H9 (cell line): ENCODE measurements at regions not wholly inside any gene's neighbourhood (a gene's known extent, or its start where the extent isn't known, plus 50 kb on each side); places are given as distances from the start of the nearest gene placed in this dataset.
A peak's percentile ranks its signal among the peaks of the same experiment; 100 is the strongest.

Experiments
- DNase-seq: peaks from one replicate; pipeline ENCODE4 v3.0.0-alpha.2; 2017
- H2AFZ ChIP-seq: one replicate; pipeline ENCODE4 v1.6.1; 2013; ENCODE audit warnings: mild to moderate bottlenecking, low read length, control low read depth, moderate library complexity
- H2AK5ac ChIP-seq: 2 replicates; pipeline ENCODE4 v1.6.1; 2013; ENCODE audit warnings: low read length, control low read depth, mixed read lengths; ENCODE audit not compliant: insufficient read length
- H2BK120ac ChIP-seq: one replicate; pipeline ENCODE4 v1.6.1; 2013; ENCODE audit warnings: low read depth, mild to moderate bottlenecking, low read length, control low read depth, inconsistent platforms; ENCODE audit not compliant: poor library complexity, severe bottlenecking
- H2BK12ac ChIP-seq: 2 replicates; pipeline ENCODE4 v1.6.1; 2013; ENCODE audit warnings: low read length, control low read depth, mixed read lengths, low read depth; ENCODE audit not compliant: insufficient read length
- H2BK15ac ChIP-seq: 2 replicates; pipeline ENCODE4 v1.6.1; 2013; ENCODE audit warnings: low read depth, low read length, control low read depth
- H2BK20ac ChIP-seq: one replicate; pipeline ENCODE4 v1.6.1; 2013; ENCODE audit warnings: low read depth, mild to moderate bottlenecking, low read length, control low read depth, inconsistent platforms; ENCODE audit not compliant: poor library complexity, severe bottlenecking
- H2BK5ac ChIP-seq: 2 replicates; pipeline ENCODE4 v1.6.1; 2013; ENCODE audit warnings: low read length, control low read depth, mixed read lengths; ENCODE audit not compliant: insufficient read length
- H3K14ac ChIP-seq: 2 replicates; pipeline ENCODE4 v1.6.1; 2013; ENCODE audit warnings: low read length, control low read depth; ENCODE audit not compliant: insufficient read depth
- H3K18ac ChIP-seq: 2 replicates; pipeline ENCODE4 v1.6.1; 2013; ENCODE audit warnings: low read depth, mild to moderate bottlenecking, mixed read lengths, low read length, control low read depth; ENCODE audit not compliant: insufficient read length
- H3K23ac ChIP-seq: 2 replicates; pipeline ENCODE4 v1.6.1; 2013; ENCODE audit warnings: low read length, control low read depth, mixed read lengths, low read depth; ENCODE audit not compliant: insufficient read length
- H3K23me2 ChIP-seq: 2 replicates; pipeline ENCODE4 v1.6.1; 2013; ENCODE audit warnings: low read depth, mild to moderate bottlenecking, mixed read lengths, low read length, control low read depth; ENCODE audit not compliant: insufficient read length, poor library complexity, severe bottlenecking
- H3K27ac ChIP-seq: 2 replicates; pipeline ENCODE4 v1.5.1; 2013; ENCODE audit warnings: low read length, control low read depth, mixed read lengths, low read depth; ENCODE audit not compliant: insufficient read length
- H3K27me3 ChIP-seq: 2 replicates; pipeline ENCODE4 v1.6.1; 2013; ENCODE audit warnings: low read length, control low read depth, inconsistent platforms; ENCODE audit not compliant: insufficient read depth
- H3K4ac ChIP-seq: 2 replicates; pipeline ENCODE4 v1.6.1; 2013; ENCODE audit warnings: low read depth, mild to moderate bottlenecking, control low read depth, inconsistent platforms, low read length, moderate library complexity
- H3K4me1 ChIP-seq: 2 replicates; pipeline ENCODE4 v1.6.1; 2013; ENCODE audit warnings: low read length, control low read depth, inconsistent platforms; ENCODE audit not compliant: insufficient read depth
- H3K4me2 ChIP-seq: 2 replicates; pipeline ENCODE4 v1.6.1; 2013; ENCODE audit warnings: low read length, control low read depth, mixed read lengths; ENCODE audit not compliant: insufficient read length, insufficient read depth
- H3K56ac ChIP-seq: 2 replicates; pipeline ENCODE4 v1.6.1; 2013; ENCODE audit warnings: low read depth, mild to moderate bottlenecking, mixed read lengths, low read length, control low read depth; ENCODE audit not compliant: insufficient read length
- H3K79me1 ChIP-seq: 2 replicates; pipeline ENCODE4 v1.6.1; 2013; ENCODE audit warnings: low read depth, mild to moderate bottlenecking, moderate library complexity, low read length, control low read depth, inconsistent platforms; ENCODE audit not compliant: insufficient read depth, poor library complexity, severe bottlenecking
- H3K79me2 ChIP-seq: 2 replicates; pipeline ENCODE4 v1.6.1; 2013; ENCODE audit warnings: low read length, control low read depth, inconsistent platforms; ENCODE audit not compliant: insufficient read depth
- H3K9ac ChIP-seq: 2 replicates; pipeline ENCODE4 v1.6.1; 2013; ENCODE audit warnings: low read length, control low read depth, mixed read lengths; ENCODE audit not compliant: insufficient read length; ENCODE audit errors: extremely low read depth
- H3K9me3 ChIP-seq: one replicate; pipeline ENCODE4 v1.6.1; 2013; ENCODE audit warnings: low read depth, low read length, inconsistent platforms; ENCODE audit not compliant: control insufficient read depth
- H3T11ph ChIP-seq: one replicate; pipeline ENCODE4 v1.6.1; 2013; ENCODE audit warnings: mild to moderate bottlenecking, low read length, control low read depth, inconsistent platforms
- H4K20me1 ChIP-seq: one replicate; pipeline ENCODE4 v1.6.1; 2013; ENCODE audit not compliant: control insufficient read depth, insufficient read length, insufficient read depth
- H4K5ac ChIP-seq: 2 replicates; pipeline ENCODE4 v1.6.1; 2013; ENCODE audit warnings: low read depth, mild to moderate bottlenecking, mixed read lengths, low read length, control low read depth; ENCODE audit not compliant: insufficient read length
- H4K8ac ChIP-seq: replicated peaks from 2 replicates; pipeline ENCODE4 v1.6.1; 2013; ENCODE audit warnings: low read length, control low read depth, mixed read lengths, low read depth; ENCODE audit not compliant: insufficient read length
- H4K91ac ChIP-seq: 2 replicates; pipeline ENCODE4 v1.6.1; 2013; ENCODE audit warnings: low read depth, mild to moderate bottlenecking, moderate library complexity, mixed read lengths, low read length, control low read depth; ENCODE audit not compliant: insufficient read length
- H3K27ac Mint-ChIP-seq, 3 experiments: 2 replicates in 2 of 3; 3 replicates in 1 of 3; pipeline ENCODE4 v1.8.0; 2020 to 2021; ENCODE audit warnings: mixed read lengths in 3 of 3, mild to moderate bottlenecking in 1 of 3, moderate library complexity in 1 of 3
- H3K27me3 Mint-ChIP-seq: 2 replicates; pipeline ENCODE4 v1.8.0; 2021; ENCODE audit warnings: low read depth, mild to moderate bottlenecking, moderate library complexity, mixed read lengths
- H3K36me3 Mint-ChIP-seq, 3 experiments: 2 replicates in 2 of 3; 3 replicates in 1 of 3; pipeline ENCODE4 v1.8.0; 2020 to 2021; ENCODE audit warnings: low read depth in 3 of 3, mixed read lengths in 3 of 3; ENCODE audit not compliant: insufficient read depth in 1 of 3
- H3K4me1 Mint-ChIP-seq, 2 experiments: 2 replicates each; pipeline ENCODE4 v1.8.0; 2020; ENCODE audit warnings: mixed read lengths in 2 of 2
- H3K4me3 Mint-ChIP-seq, 2 experiments: 2 replicates in 1 of 2; 3 replicates in 1 of 2; pipeline ENCODE4 v1.8.0; 2020 to 2021; ENCODE audit warnings: mild to moderate bottlenecking in 2 of 2, mixed read lengths in 2 of 2, moderate library complexity in 1 of 2
- H3K9me3 Mint-ChIP-seq, 2 experiments: 2 replicates in 1 of 2; 3 replicates in 1 of 2; pipeline ENCODE4 v1.8.0; 2020; ENCODE audit warnings: mild to moderate bottlenecking in 2 of 2, mixed read lengths in 2 of 2, moderate library complexity in 1 of 2
- WGBS: extraction: QIAGEN DNeasy Blood & Tissue Kit; methylation state at CpG from one replicate; pipeline ENCODE4 v1.1.7; 2013; ENCODE audit warnings: missing lambda C conversion rate, low lambda C conversion rate, mixed read lengths; ENCODE audit not compliant: insufficient read length; ENCODE audit errors: extremely low coverage; 5-methylcytosine and 5-hydroxymethylcytosine counted together
- TF ChIP-seq, protein P1 (sequence below): fragments of 200-600 bp; sonication (generic); conservative IDR thresholded peaks from 3 replicates; pipeline ENCODE4 v1.8.0; 2021; ENCODE audit warnings: antibody characterized with exemption, mild to moderate bottlenecking

DNA sequence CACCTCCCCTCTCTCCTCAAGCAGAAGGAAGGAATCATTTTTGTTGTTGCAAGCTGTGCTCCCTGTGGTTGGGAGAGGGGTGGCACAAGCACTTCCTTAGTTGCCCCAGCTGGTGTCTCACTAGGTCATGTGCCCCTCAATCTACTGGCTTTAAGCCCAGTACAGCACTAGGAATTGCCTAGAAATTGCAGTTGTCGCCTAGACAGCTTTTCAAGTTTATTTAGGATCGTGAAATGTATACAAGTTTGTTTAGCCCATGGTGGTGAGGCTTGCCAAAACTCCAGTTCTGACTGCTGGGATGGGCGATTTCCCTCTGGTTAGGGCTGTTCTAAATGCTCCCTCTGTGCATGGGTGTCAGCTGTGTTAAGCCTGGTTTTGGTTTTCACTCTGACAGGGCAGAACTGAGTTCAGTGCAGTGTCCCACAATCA lies 126.8 kb upstream of the ZNF644 start:
- Histone ChIP-seq H3K4me1 (no peaks in the 10 kb centered on the region; the same call in 1 of the 2 replicates), H4K20me1 (no peaks in the 10 kb centered on the region), H2AFZ (no peak overlapping the region), H2BK12ac (no peak overlapping the region), H3K79me1 (no peaks in the 10 kb centered on the region), H2AK5ac (no peak overlapping the region), H3K4me2 (no peak overlapping the region), H4K8ac (no peak overlapping the region), H3K56ac (no peak overlapping the region), H4K91ac (no peak overlapping the region), H3K9ac (no peak overlapping the region), H3K27ac (no peak overlapping the region), H4K5ac (no peak overlapping the region), H3K4ac (no peak overlapping the region), H3K18ac (no peak overlapping the region), H2BK15ac (no peak overlapping the region), H3K23me2 (no peaks in the 10 kb centered on the region), H3K27me3 (no peaks in the 10 kb centered on the region), H2BK5ac (no peak overlapping the region), H3K9me3 (no peaks in the 10 kb centered on the region), H2BK120ac (no peak overlapping the region), H3K79me2 (no peaks in the 10 kb centered on the region), H3K23ac (no peak overlapping the region), H2BK20ac (no peak overlapping the region), H3K14ac (no peak overlapping the region), H3T11ph (no peak overlapping the region)
- TF ChIP-seq, protein P1, sequence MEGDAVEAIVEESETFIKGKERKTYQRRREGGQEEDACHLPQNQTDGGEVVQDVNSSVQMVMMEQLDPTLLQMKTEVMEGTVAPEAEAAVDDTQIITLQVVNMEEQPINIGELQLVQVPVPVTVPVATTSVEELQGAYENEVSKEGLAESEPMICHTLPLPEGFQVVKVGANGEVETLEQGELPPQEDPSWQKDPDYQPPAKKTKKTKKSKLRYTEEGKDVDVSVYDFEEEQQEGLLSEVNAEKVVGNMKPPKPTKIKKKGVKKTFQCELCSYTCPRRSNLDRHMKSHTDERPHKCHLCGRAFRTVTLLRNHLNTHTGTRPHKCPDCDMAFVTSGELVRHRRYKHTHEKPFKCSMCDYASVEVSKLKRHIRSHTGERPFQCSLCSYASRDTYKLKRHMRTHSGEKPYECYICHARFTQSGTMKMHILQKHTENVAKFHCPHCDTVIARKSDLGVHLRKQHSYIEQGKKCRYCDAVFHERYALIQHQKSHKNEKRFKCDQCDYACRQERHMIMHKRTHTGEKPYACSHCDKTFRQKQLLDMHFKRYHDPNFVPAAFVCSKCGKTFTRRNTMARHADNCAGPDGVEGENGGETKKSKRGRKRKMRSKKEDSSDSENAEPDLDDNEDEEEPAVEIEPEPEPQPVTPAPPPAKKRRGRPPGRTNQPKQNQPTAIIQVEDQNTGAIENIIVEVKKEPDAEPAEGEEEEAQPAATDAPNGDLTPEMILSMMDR, result 0 out of 3 replicates have a peak, but pooled peaks have one; percentile 25
- H3K9me3 Mint-ChIP-seq, result no peaks in the 10 kb centered on the region
- no peaks in the 10 kb centered on the region for H3K27me3 Mint-ChIP-seq
- H3K27ac Mint-ChIP-seq, result no peak overlapping the region
- H3K36me3 Mint-ChIP-seq, result no peaks in the 10 kb centered on the region
- DNase-seq, result no peak
- H3K4me1 Mint-ChIP-seq, result peaks cover 4 to 10% of the 10 kb centered on the region in 2 experiments
- H3K4me3 Mint-ChIP-seq, result no peak overlapping the region
- no CpG with 5 or more reads among the region's 3 CpGs for WGBS
